Karpas-422 (cell line): ENCODE measurements at regions not wholly inside any gene's neighbourhood (a gene's known extent, or its start where the extent isn't known, plus 50 kb on each side); places are given as distances from the start of the nearest gene placed in this dataset.
A peak's percentile ranks its signal among the peaks of the same experiment; 100 is the strongest.

Experiments
- DNase-seq: peaks from one replicate; pipeline ENCODE4 v3.0.0-alpha.2; 2015
- H2AFZ ChIP-seq: fragments of 200-600 bp; sonication (generic); 2 replicates; pipeline ENCODE4 v1.6.1; 2014; ENCODE audit warnings: antibody characterized with exemption, low read length, mixed read lengths
- H3K27ac ChIP-seq: fragments of 200-600 bp; sonication (generic); 2 replicates; pipeline ENCODE4 v1.5.1; 2014; ENCODE audit warnings: mild to moderate bottlenecking, low read length, moderate library complexity
- H3K27me3 ChIP-seq: fragments of 200-600 bp; sonication (generic); 2 replicates; pipeline ENCODE4 v1.6.1; 2014; ENCODE audit warnings: low read length, mixed read lengths
- H3K36me3 ChIP-seq: fragments of 200-600 bp; sonication (generic); 2 replicates; pipeline ENCODE4 v1.6.1; 2014; ENCODE audit warnings: low read length, mixed read lengths; ENCODE audit not compliant: insufficient read depth
- H3K4me1 ChIP-seq: fragments of 200-600 bp; sonication (generic); 2 replicates; pipeline ENCODE4 v1.6.1; 2014; ENCODE audit warnings: mild to moderate bottlenecking, low read length, mixed read lengths
- H3K4me2 ChIP-seq: fragments of 200-600 bp; sonication (generic); 2 replicates; pipeline ENCODE4 v1.6.1; 2014; ENCODE audit warnings: low read length, low read depth, mild to moderate bottlenecking; ENCODE audit not compliant: poor library complexity, severe bottlenecking
- H3K4me3 ChIP-seq: fragments of 200-600 bp; sonication (generic); 2 replicates; pipeline ENCODE4 v1.5.1; 2014; ENCODE audit warnings: mild to moderate bottlenecking, antibody characterized with exemption, low read length, mixed read lengths
- H3K79me2 ChIP-seq: fragments of 200-600 bp; sonication (generic); 2 replicates; pipeline ENCODE4 v1.6.1; 2014; ENCODE audit warnings: mild to moderate bottlenecking, low read length, mixed read lengths
- H3K9ac ChIP-seq: fragments of 200-600 bp; sonication (generic); 2 replicates; pipeline ENCODE4 v1.6.0; 2014; ENCODE audit warnings: low read length
- H3K9me2 ChIP-seq: fragments of 200-600 bp; sonication (generic), shearing (Covaris generic); replicated peaks from 2 replicates; pipeline ENCODE4 v1.6.0; 2014; ENCODE audit warnings: mild to moderate bottlenecking, low read length, moderate library complexity; ENCODE audit not compliant: insufficient read depth
- H3K9me3 ChIP-seq: fragments of 300-700, 200-600 bp; sonication (generic); 2 replicates; pipeline ENCODE4 v1.6.1; 2014; ENCODE audit warnings: low read length, mixed read lengths
- H4K20me1 ChIP-seq: fragments of 200-600 bp; sonication (generic); 2 replicates; pipeline ENCODE4 v1.6.1; 2014; ENCODE audit warnings: mild to moderate bottlenecking, antibody characterized with exemption, low read length, low read depth; ENCODE audit not compliant: insufficient read depth

- Histone ChIP-seq H3K9me3 (no peaks in the 10 kb centered on the region), H3K27me3 (no peaks in the 10 kb centered on the region), H3K4me2 (no peak overlapping the region), H3K27ac (peak overlapping the region; percentile 62), H4K20me1 (no peaks in the 10 kb centered on the region), H2AFZ (peak overlapping the region; percentile 78), H3K4me3 (no peak overlapping the region), H3K9me2 (no peaks in the 10 kb centered on the region), H3K9ac (0 out of 2 replicates have a peak overlapping the region, but pooled peaks have one; percentile 22), H3K4me1 (peaks cover 69% of the 10 kb centered on the region), H3K36me3 (no peaks in the 10 kb centered on the region), H3K79me2 (no peaks in the 10 kb centered on the region)
- no peak for DNase-seq
These were observed 132.9 kb upstream of the SSTR1 start for GRCh38 chr14:38074754-38075153.

- H3K79me2 ChIP-seq: no peaks in the 10 kb centered on the region
- H3K9ac ChIP-seq: no peak overlapping the region
- H3K9me2 ChIP-seq: no peaks in the 10 kb centered on the region
- DNase-seq: peak; percentile 44
- H3K27ac ChIP-seq: no peak overlapping the region
- H3K4me3 ChIP-seq: no peak overlapping the region
- H3K27me3 ChIP-seq: no peaks in the 10 kb centered on the region
- H3K36me3 ChIP-seq: no peaks in the 10 kb centered on the region
- peaks cover 58% of the 10 kb centered on the region for H3K4me1 ChIP-seq
- no peaks in the 10 kb centered on the region for H3K9me3 ChIP-seq
- H2AFZ ChIP-seq: peak overlapping the region; percentile 46
- H3K4me2 ChIP-seq: no peak overlapping the region
- no peaks in the 10 kb centered on the region for H4K20me1 ChIP-seq
These were observed 129.3 kb upstream of the SSTR1 start for GRCh38 chr14:38078393-38078792.

DNA sequence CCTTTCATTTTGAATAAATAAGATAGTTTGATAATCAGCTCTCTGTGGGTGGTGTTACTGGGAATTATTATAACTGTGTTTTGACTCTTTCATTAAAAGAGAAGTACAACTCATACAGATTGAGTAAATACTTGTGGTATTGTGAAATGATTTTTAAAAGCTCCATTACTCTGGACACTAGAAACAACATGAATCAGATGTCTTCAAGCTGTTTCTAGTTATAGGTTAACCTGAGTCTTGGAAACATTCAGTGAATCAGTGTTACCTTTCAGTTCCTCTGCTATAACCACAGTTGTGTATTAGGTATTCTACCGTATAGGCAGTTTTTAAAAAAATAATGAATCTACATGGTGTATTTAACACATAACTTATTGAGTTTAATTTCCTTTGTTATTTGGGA lies 128.4 kb upstream of the SSTR1 start:
- no peak overlapping the region for H3K9ac ChIP-seq
- H3K4me1 ChIP-seq: peaks cover 49% of the 10 kb centered on the region
- H4K20me1 ChIP-seq: no peaks in the 10 kb centered on the region
- H2AFZ ChIP-seq: peak overlapping the region; percentile 46
- no peak for DNase-seq
- no peaks in the 10 kb centered on the region; the same call in 1 of the 2 replicates for H3K36me3 ChIP-seq
- no peak overlapping the region for H3K4me3 ChIP-seq
- H3K79me2 ChIP-seq: no peaks in the 10 kb centered on the region
- no peaks in the 10 kb centered on the region for H3K27me3 ChIP-seq
- no peak overlapping the region for H3K27ac ChIP-seq
- H3K9me2 ChIP-seq: no peaks in the 10 kb centered on the region
- H3K4me2 ChIP-seq: no peak overlapping the region
- no peaks in the 10 kb centered on the region for H3K9me3 ChIP-seq

- Histone ChIP-seq H3K9me2 (no peaks in the 10 kb centered on the region), H3K27me3 (no peaks in the 10 kb centered on the region), H3K9me3 (no peaks in the 10 kb centered on the region), H3K4me1 (peaks cover 43% of the 10 kb centered on the region), H3K4me2 (no peak overlapping the region), H2AFZ (peak overlapping the region; percentile 55), H3K79me2 (no peaks in the 10 kb centered on the region), H3K4me3 (no peak overlapping the region), H3K27ac (no peak overlapping the region), H3K36me3 (no peaks in the 10 kb centered on the region; the same call in 1 of the 2 replicates), H3K9ac (no peak overlapping the region), H4K20me1 (no peaks in the 10 kb centered on the region)
- peak; percentile 43 for DNase-seq
These were observed 127.8 kb upstream of the SSTR1 start for GRCh38 chr14:38079886-38080285.

GRCh38 chr14:38080696-38081095 lies 127.0 kb upstream of the SSTR1 start:
- Histone ChIP-seq H3K4me1 (peaks cover 43% of the 10 kb centered on the region), H2AFZ (peak overlapping the region; percentile 46), H4K20me1 (no peaks in the 10 kb centered on the region), H3K9me2 (no peaks in the 10 kb centered on the region), H3K9me3 (no peaks in the 10 kb centered on the region), H3K9ac (no peak overlapping the region), H3K4me2 (no peak overlapping the region), H3K27ac (no peak overlapping the region), H3K4me3 (no peak overlapping the region), H3K36me3 (no peaks in the 10 kb centered on the region; the same call in 1 of the 2 replicates), H3K27me3 (no peaks in the 10 kb centered on the region), H3K79me2 (no peaks in the 10 kb centered on the region)
- peak; percentile 41 for DNase-seq

DNA sequence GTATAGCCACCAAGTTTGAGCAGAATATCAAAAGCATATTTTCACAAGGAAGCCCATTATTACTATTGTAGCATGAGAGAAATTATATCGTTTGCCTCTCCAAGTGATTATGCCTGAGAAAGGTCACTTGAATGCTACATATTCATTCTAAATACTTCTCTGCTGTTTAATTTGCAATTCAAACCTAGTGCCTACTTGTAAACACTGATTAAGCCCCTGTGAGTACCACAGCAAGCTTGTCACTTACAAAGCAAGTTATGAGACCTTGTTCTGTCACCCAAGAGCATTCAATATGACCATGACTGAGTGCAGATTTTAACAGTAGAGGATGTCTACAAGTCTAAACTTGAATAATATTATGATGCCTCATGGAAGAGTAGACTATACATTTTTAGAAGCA lies 124.7 kb upstream of the SSTR1 start:
- no peak for DNase-seq
- Histone ChIP-seq H3K9me3 (no peaks in the 10 kb centered on the region), H3K27ac (no peak overlapping the region), H3K36me3 (no peaks in the 10 kb centered on the region; the same call in 1 of the 2 replicates), H3K9ac (no peak overlapping the region), H3K4me1 (peaks cover 31% of the 10 kb centered on the region), H3K4me3 (no peak overlapping the region), H3K9me2 (no peaks in the 10 kb centered on the region), H4K20me1 (no peaks in the 10 kb centered on the region), H3K27me3 (no peaks in the 10 kb centered on the region), H3K4me2 (no peak overlapping the region), H3K79me2 (no peaks in the 10 kb centered on the region), H2AFZ (peak overlapping the region; percentile 3; the same call in 1 of the 2 replicates)

DNA sequence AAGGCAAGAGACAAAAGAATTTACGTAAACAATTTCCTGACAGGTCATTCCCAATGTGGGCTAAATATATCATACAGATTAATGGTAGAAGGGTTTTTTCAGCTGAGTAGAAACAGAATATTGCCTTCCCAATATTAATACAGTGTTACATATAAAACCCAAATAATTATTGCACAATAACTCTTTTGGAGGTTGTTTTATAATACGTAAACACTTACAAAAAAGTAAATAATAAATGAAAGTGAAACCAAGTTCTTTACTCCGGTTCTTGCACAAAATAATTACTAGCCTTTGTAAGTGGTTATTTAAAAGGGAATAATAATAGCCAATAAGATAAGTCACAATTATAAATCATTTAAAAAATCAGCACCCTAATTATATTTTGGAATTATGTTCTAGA lies 118.6 kb upstream of the SSTR1 start:
- Histone ChIP-seq H3K4me1 (peaks cover 36% of the 10 kb centered on the region), H3K9me2 (no peaks in the 10 kb centered on the region), H3K27ac (no peak overlapping the region), H3K4me3 (0 out of 2 replicates have a peak overlapping the region, but pooled peaks have one; percentile 2), H3K36me3 (peaks cover 5% of the 10 kb centered on the region; the same call in 1 of the 2 replicates), H3K4me2 (peak overlapping the region; percentile 13), H3K9me3 (peaks cover 23% of the 10 kb centered on the region), H2AFZ (peak overlapping the region; percentile 66; the same call in 1 of the 2 replicates), H3K27me3 (no peaks in the 10 kb centered on the region), H3K79me2 (no peaks in the 10 kb centered on the region), H3K9ac (no peak overlapping the region), H4K20me1 (no peaks in the 10 kb centered on the region)
- no peak for DNase-seq

DNA sequence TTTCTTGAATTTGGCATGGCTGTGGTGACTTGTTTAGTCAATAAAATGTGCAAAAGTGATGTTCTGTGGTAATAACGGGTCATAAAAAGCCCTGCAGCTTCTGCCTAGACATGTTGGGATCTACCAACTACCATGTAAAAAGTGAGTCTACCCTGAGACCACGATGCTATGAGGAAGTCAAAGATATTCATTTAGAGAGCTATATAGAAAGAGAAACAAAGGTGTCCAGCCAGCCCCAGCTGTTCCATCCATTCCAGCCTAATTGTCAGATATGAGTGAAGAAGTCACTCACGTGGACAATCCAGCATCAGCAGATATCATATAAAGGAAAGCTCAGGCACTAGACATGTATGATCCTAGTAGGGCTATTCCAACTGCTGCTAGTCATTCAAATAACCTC lies 117.2 kb upstream of the SSTR1 start:
- DNase-seq: no peak
- H3K4me2 ChIP-seq: no peak overlapping the region
- no peak overlapping the region for H3K9ac ChIP-seq
- H3K36me3 ChIP-seq: peaks cover 5% of the 10 kb centered on the region; the same call in 1 of the 2 replicates
- no peaks in the 10 kb centered on the region for H4K20me1 ChIP-seq
- H3K27me3 ChIP-seq: no peaks in the 10 kb centered on the region
- H3K27ac ChIP-seq: peak overlapping the region; percentile 37; the same call in 1 of the 2 replicates
- no peaks in the 10 kb centered on the region for H3K9me2 ChIP-seq
- H2AFZ ChIP-seq: peak overlapping the region; percentile 58
- H3K4me1 ChIP-seq: peaks cover 36% of the 10 kb centered on the region
- H3K79me2 ChIP-seq: no peaks in the 10 kb centered on the region
- H3K4me3 ChIP-seq: no peak overlapping the region
- peaks cover 23% of the 10 kb centered on the region for H3K9me3 ChIP-seq
